HG03521 (cell line): ENCODE measurements at regions not wholly inside any gene's neighbourhood (a gene's known extent, or its start where the extent isn't known, plus 50 kb on each side); places are given as distances from the start of the nearest gene placed in this dataset.

Experiments used
- ATAC-seq: cut with Tn5 transposase; IDR thresholded peaks from one replicate; pipeline ENCODE4 v1.9.1; 2021; ENCODE audit warnings: mild to moderate bottlenecking, moderate library complexity; ENCODE audit not compliant: unreplicated experiment

GRCh38 chr10:106520698-106521097 lies 643.8 kb downstream of the SORCS1 start:
- ATAC-seq = no peak

GRCh38 chr10:106519376-106520030 lies 645.0 kb downstream of the SORCS1 start:
- ATAC-seq = no peak

- no peak for ATAC-seq
Observed at GRCh38 chr10:106515206-106515790, 649.2 kb downstream of the SORCS1 start.

GRCh38 chr10:106513352-106513771 lies 651.1 kb downstream of the SORCS1 start:
- no peak for ATAC-seq

- no peak for ATAC-seq
Observed at GRCh38 chr10:106511917-106512316, 652.6 kb downstream of the SORCS1 start.

- ATAC-seq = no peak
Observed at GRCh38 chr10:106508950-106509349, 655.6 kb downstream of the SORCS1 start.

- no peak for ATAC-seq
Observed at GRCh38 chr10:106506526-106507283, 657.8 kb downstream of the SORCS1 start.

GRCh38 chr10:106504536-106504935 lies 660.0 kb downstream of the SORCS1 start:
- ATAC-seq = no peak

- ATAC-seq = no peak
Observed at GRCh38 chr10:106502641-106503040, 661.9 kb downstream of the SORCS1 start.

GRCh38 chr10:106500925-106501525 lies 663.5 kb downstream of the SORCS1 start:
- ATAC-seq = no peak

GRCh38 chr10:106500041-106500924 lies 664.2 kb downstream of the SORCS1 start:
- ATAC-seq = no peak

- ATAC-seq = no peak
Observed at GRCh38 chr10:106499448-106499847, 665.1 kb downstream of the SORCS1 start.

GRCh38 chr10:106498675-106499074 lies 665.8 kb downstream of the SORCS1 start:
- ATAC-seq = no peak

GRCh38 chr10:106495931-106496330 lies 668.6 kb downstream of the SORCS1 start:
- ATAC-seq = no peak

GRCh38 chr10:106493751-106494150 lies 670.8 kb downstream of the SORCS1 start:
- no peak for ATAC-seq

GRCh38 chr10:106493226-106493625 lies 671.3 kb downstream of the SORCS1 start:
- no peak for ATAC-seq

- no peak for ATAC-seq
Observed at GRCh38 chr10:106487726-106488125, 676.8 kb downstream of the SORCS1 start.

- no peak for ATAC-seq
Observed at GRCh38 chr10:106481598-106482275, 682.8 kb downstream of the SORCS1 start.

- no peak for ATAC-seq
Observed at GRCh38 chr10:106479636-106480035, 684.9 kb downstream of the SORCS1 start.

GRCh38 chr10:106474876-106475275 lies 689.6 kb downstream of the SORCS1 start:
- no peak for ATAC-seq
